ENCODE measurements at regions not wholly inside any gene's neighbourhood (a gene's known extent, or its start where the extent isn't known, plus 50 kb on each side); places are given as distances from the start of the nearest gene placed in this dataset.

DNA sequence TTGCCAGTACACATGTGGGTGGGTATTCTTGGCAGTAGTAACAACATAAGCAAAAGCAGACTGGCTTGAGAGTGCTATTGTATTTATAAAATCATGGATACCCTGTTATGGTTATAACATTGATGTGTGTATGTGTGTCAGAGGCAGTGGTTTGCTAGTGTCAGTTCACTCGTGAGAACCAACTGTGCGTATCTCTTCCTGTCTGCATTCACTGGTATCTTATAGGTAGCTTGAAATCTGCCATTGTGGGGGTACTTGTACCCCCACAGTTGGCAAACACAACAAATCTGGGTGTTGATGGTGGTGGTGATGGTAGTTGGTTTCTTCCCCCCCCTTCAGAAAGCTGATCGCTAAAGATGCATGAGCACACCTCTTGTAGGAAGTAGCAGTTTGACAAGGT lies 355.8 kb upstream of the SATB1 start:
- Histone ChIP-seq H3K27me3 (replicated peaks in 1 of 4; ENCODE audit: control insufficient read depth in 3 of 4, extremely low read depth in 1 of 4, insufficient read depth in 3 of 4, low read length in 3 of 4) (no peaks in the 10 kb centered on the region), H3K27ac (ENCODE audit: low read depth, low read length) (no peak overlapping the region), H2BK15ac (ENCODE audit: low read length) (no peak overlapping the region), H3K4me3 (ENCODE audit: extremely low read depth in 1 of 4, insufficient read depth in 2 of 4, low read depth in 3 of 4, low read length in 4 of 4) (no peak overlapping the region), H3K56ac (replicated peaks; ENCODE audit: insufficient read length, low read depth, low read length) (no peak overlapping the region), H3K4me1 (replicated peaks in 1 of 4; ENCODE audit: control insufficient read depth in 3 of 4, insufficient read depth in 4 of 4, low read length in 3 of 4) (no peaks in the 10 kb centered on the region), H4K20me1 (replicated peaks in 1 of 2; ENCODE audit: control insufficient read depth in 1 of 2, insufficient read depth in 2 of 2, low read length in 2 of 2) (no peaks in the 10 kb centered on the region), H4K5ac (ENCODE audit: insufficient read length, low read depth, low read length) (no peak overlapping the region), H3K79me2 (ENCODE audit: control insufficient read depth in 1 of 2, insufficient read depth in 2 of 2, low read length in 2 of 2) (no peaks in the 10 kb centered on the region), H3K14ac (ENCODE audit: insufficient read length) (no peak overlapping the region), H3K18ac (ENCODE audit: extremely low read depth, low read length) (no peak overlapping the region), H3K23me2 (ENCODE audit: low read depth, low read length) (no peaks in the 10 kb centered on the region), H3K23ac (ENCODE audit: insufficient read length) (no peak overlapping the region), H4K91ac (replicated peaks; ENCODE audit: insufficient read length, low read length) (no peak overlapping the region), H2AFZ (ENCODE audit: low read length) (no peak overlapping the region), H2BK12ac (ENCODE audit: low read depth, low read length) (no peak overlapping the region), H2BK20ac (ENCODE audit: low read length) (no peak overlapping the region), H3K79me1 (ENCODE audit: low read depth, low read length) (no peaks in the 10 kb centered on the region), H2BK120ac (replicated peaks; ENCODE audit: low read depth, low read length) (no peak overlapping the region), H3K9ac (replicated peaks in 1 of 4; ENCODE audit: extremely low read depth in 1 of 4, low read depth in 3 of 4, low read length in 3 of 4) (peak overlapping the region in 1 of 4 experiments; percentile 34; a peak in 1 of 7 replicates), H3K4ac (replicated peaks; ENCODE audit: insufficient read length, low read depth, low read length) (no peak overlapping the region), H2AK5ac (ENCODE audit: low read depth, low read length) (no peak overlapping the region), H2BK5ac (ENCODE audit: low read depth, low read length) (no peak overlapping the region), H3K36me3 (ENCODE audit: control insufficient read depth in 2 of 4, insufficient read depth in 4 of 4, low read length in 3 of 4) (no peaks in the 10 kb centered on the region), H3K4me2 (ENCODE audit: insufficient read depth in 1 of 2, low read depth in 2 of 2, low read length in 2 of 2) (no peak overlapping the region), H4K8ac (ENCODE audit: extremely low read depth, insufficient read depth, low read length) (no peak overlapping the region), H3K9me3 (ENCODE audit: insufficient read depth in 2 of 2, low read depth in 1 of 2, low read length in 1 of 2) (no peaks in the 10 kb centered on the region)
- FAIRE-seq, result no peak
- 98% methylated on average over 3 of the region's 3 CpGs; no CpG with 5 or more reads in 1 of the 2 experiments for WGBS, 2 experiments (ENCODE audit: extremely low coverage in 1 of 2, insufficient coverage in 1 of 2, insufficient read length in 1 of 2, insufficient replicate concordance in 2 of 2, low coverage in 1 of 2, low lambda C conversion rate in 2 of 2, missing lambda C conversion rate in 1 of 2)
- ChIA-PET CTCF (ENCODE audit: partially characterized antibody) (no interaction called here), POLR2A (ENCODE audit: partially characterized antibody) (no interaction called here)
- DNase-seq (ENCODE audit: low read depth in 1 of 2, low spot score in 2 of 2), result no peak
- TF ChIP-seq EGR1 (IDR thresholded peaks at IDR 0.05; ENCODE audit: borderline replicate concordance, low read depth, low read length) (no peak), TBP (IDR thresholded peaks at IDR 0.05; ENCODE audit: low read depth, low read length) (no peak), SRF (IDR thresholded peaks at IDR 0.05; ENCODE audit: low read depth, low read length) (no peak), BCL11A (IDR thresholded peaks at IDR 0.05; ENCODE audit: low read depth in 2 of 2, low read length in 2 of 2) (no peak), CBX5 (IDR thresholded peaks at IDR 0.05; ENCODE audit: low read depth, low read length) (no peak), SAP30 (IDR thresholded peaks at IDR 0.05; ENCODE audit: insufficient read depth, insufficient replicate concordance, low read length) (no peak)

Data from H1 (cell line).